Endodermal cell (in vitro differentiated cells): ENCODE measurements at regions not wholly inside any gene's neighbourhood (a gene's known extent, or its start where the extent isn't known, plus 50 kb on each side); places are given as distances from the start of the nearest gene placed in this dataset.

Experiments used
- DNase-seq: peaks from one replicate; pipeline ENCODE4 v3.0.0-alpha.2; 2017
- H3K27ac ChIP-seq: 2 replicates; pipeline ENCODE4 v1.5.1; 2013; ENCODE audit warnings: mild to moderate bottlenecking, low read depth, low read length, moderate library complexity
- H3K27me3 ChIP-seq: 2 replicates; pipeline ENCODE4 v1.6.1; 2013; ENCODE audit warnings: mild to moderate bottlenecking, low read length, moderate library complexity; ENCODE audit not compliant: insufficient read depth, control insufficient read depth, poor library complexity, severe bottlenecking
- H3K36me3 ChIP-seq: 2 replicates; pipeline ENCODE4 v1.7.0; 2013; ENCODE audit warnings: mild to moderate bottlenecking, low read length, moderate library complexity; ENCODE audit not compliant: control insufficient read depth, insufficient read depth
- H3K4me1 ChIP-seq: one replicate; pipeline ENCODE4 v1.7.0; 2013; ENCODE audit warnings: low read length; ENCODE audit not compliant: control insufficient read depth, insufficient read depth
- H3K4me3 ChIP-seq: 2 replicates; pipeline ENCODE4 v1.5.1; 2013; ENCODE audit warnings: mild to moderate bottlenecking, low read length, moderate library complexity
- H3K9ac ChIP-seq: 2 replicates; pipeline ENCODE4 v1.6.1; 2013; ENCODE audit warnings: mild to moderate bottlenecking, low read length, moderate library complexity; ENCODE audit not compliant: poor library complexity, severe bottlenecking; ENCODE audit errors: extremely low read depth
- H3K9me3 ChIP-seq: 2 replicates; pipeline ENCODE4 v1.6.1; 2013; ENCODE audit warnings: mild to moderate bottlenecking, low read length, moderate library complexity; ENCODE audit not compliant: control insufficient read depth
- H3K27ac Mint-ChIP-seq: 2 replicates; pipeline ENCODE4 v1.8.0; 2020; ENCODE audit warnings: mixed read lengths
- H3K27me3 Mint-ChIP-seq: 2 replicates; pipeline ENCODE4 v1.8.0; 2021; ENCODE audit warnings: mild to moderate bottlenecking, mixed read lengths; ENCODE audit not compliant: insufficient read depth
- H3K36me3 Mint-ChIP-seq: 2 replicates; pipeline ENCODE4 v1.8.0; 2020; ENCODE audit warnings: low read depth, mixed read lengths
- H3K4me1 Mint-ChIP-seq: 2 replicates; pipeline ENCODE4 v1.8.0; 2020; ENCODE audit warnings: mixed read lengths
- H3K4me3 Mint-ChIP-seq: 2 replicates; pipeline ENCODE4 v1.8.0; 2020; ENCODE audit warnings: mild to moderate bottlenecking, moderate library complexity, mixed read lengths
- H3K9me3 Mint-ChIP-seq: 2 replicates; pipeline ENCODE4 v1.8.0; 2020; ENCODE audit warnings: mild to moderate bottlenecking, mixed read lengths
- CTCF ChIP-seq: fragments of 200-600 bp; sonication (generic); conservative IDR thresholded peaks from 2 replicates; pipeline ENCODE4 v1.5.0; 2021; ENCODE audit warnings: antibody characterized with exemption, mild to moderate bottlenecking
- WGBS, 2 experiments: methylation state at CpG; one replicate each; pipeline versions ENCODE4 v1.1.5 to v1.1.7; 2013; ENCODE audit warnings: missing lambda C conversion rate in 2 of 2, mixed read lengths in 1 of 2; ENCODE audit not compliant: insufficient coverage in 1 of 2, insufficient read length in 1 of 2; 5-methylcytosine and 5-hydroxymethylcytosine counted together

- no peaks in the 10 kb centered on the region for H3K4me1 Mint-ChIP-seq
- Histone ChIP-seq H3K27me3 (peaks cover 38% of the 10 kb centered on the region), H3K9me3 (no peaks in the 10 kb centered on the region), H3K36me3 (no peaks in the 10 kb centered on the region), H3K4me3 (no peak overlapping the region), H3K27ac (no peak overlapping the region), H3K4me1 (no peaks in the 10 kb centered on the region), H3K9ac (no peak overlapping the region)
- peaks cover 9% of the 10 kb centered on the region for H3K9me3 Mint-ChIP-seq
- H3K27me3 Mint-ChIP-seq: peaks cover 68% of the 10 kb centered on the region
- no peaks in the 10 kb centered on the region for H3K36me3 Mint-ChIP-seq
- 88 to 90% methylated on average over 11 of the region's 11 CpGs for WGBS, 2 experiments
- DNase-seq: no peak
- H3K4me3 Mint-ChIP-seq: no peak overlapping the region
- H3K27ac Mint-ChIP-seq: no peak overlapping the region
- TF ChIP-seq CTCF: no peak
Measured at GRCh38 chr13:111541345-111541744, 220.9 kb downstream of the TEX29 start.

- no peak overlapping the region for H3K27ac ChIP-seq
- H3K4me3 ChIP-seq: no peak overlapping the region
- peaks cover 68% of the 10 kb centered on the region for H3K27me3 Mint-ChIP-seq
- H3K27me3 ChIP-seq: peaks cover 38% of the 10 kb centered on the region
- H3K4me3 Mint-ChIP-seq: no peak overlapping the region
- H3K4me1 ChIP-seq: no peaks in the 10 kb centered on the region
- no peak for DNase-seq
- H3K27ac Mint-ChIP-seq: no peak overlapping the region
- H3K36me3 ChIP-seq: no peaks in the 10 kb centered on the region
- WGBS, 2 experiments: 85 to 87% methylated on average over 14 to 15 of the region's 15 CpGs
- TF ChIP-seq CTCF: no peak
- no peaks in the 10 kb centered on the region for H3K36me3 Mint-ChIP-seq
- H3K9me3 ChIP-seq: no peaks in the 10 kb centered on the region
- H3K9me3 Mint-ChIP-seq: peaks cover 9% of the 10 kb centered on the region
- no peak overlapping the region for H3K9ac ChIP-seq
- no peaks in the 10 kb centered on the region for H3K4me1 Mint-ChIP-seq
Measured at GRCh38 chr13:111541752-111542529, 221.5 kb downstream of the TEX29 start.

- Mint-ChIP-seq H3K4me3 (no peak overlapping the region), H3K27me3 (peaks cover 67% of the 10 kb centered on the region), H3K4me1 (no peaks in the 10 kb centered on the region), H3K36me3 (no peaks in the 10 kb centered on the region), H3K9me3 (peaks cover 9% of the 10 kb centered on the region), H3K27ac (no peak overlapping the region)
- no peak overlapping the region for H3K9ac ChIP-seq
- peaks cover 38% of the 10 kb centered on the region for H3K27me3 ChIP-seq
- H3K4me1 ChIP-seq: no peaks in the 10 kb centered on the region
- no peak for DNase-seq
- no peak overlapping the region for H3K27ac ChIP-seq
- no peak overlapping the region for H3K4me3 ChIP-seq
- TF ChIP-seq CTCF: no peak
- no peaks in the 10 kb centered on the region for H3K36me3 ChIP-seq
- 88 to 96% methylated on average over 8 to 14 of the region's 14 CpGs for WGBS, 2 experiments
- no peaks in the 10 kb centered on the region for H3K9me3 ChIP-seq
Measured at GRCh38 chr13:111542530-111543341, 222.3 kb downstream of the TEX29 start.
